NCI-H524 treated with DMSO at 0.1 percent for 48 hours (cell line): ENCODE measurements at regions not wholly inside any gene's neighbourhood (a gene's known extent, or its start where the extent isn't known, plus 50 kb on each side); places are given as distances from the start of the nearest gene placed in this dataset.
"Not testable (repeated sequence)": the region's sequence is repeated elsewhere in the genome, so short reads cannot be mapped to it uniquely, and the experiment has no call there.

Source experiments
- DNase-seq: peaks from one replicate; lab custom pipeline; 2025; lab: John Stamatoyannopoulos, UW

DNA sequence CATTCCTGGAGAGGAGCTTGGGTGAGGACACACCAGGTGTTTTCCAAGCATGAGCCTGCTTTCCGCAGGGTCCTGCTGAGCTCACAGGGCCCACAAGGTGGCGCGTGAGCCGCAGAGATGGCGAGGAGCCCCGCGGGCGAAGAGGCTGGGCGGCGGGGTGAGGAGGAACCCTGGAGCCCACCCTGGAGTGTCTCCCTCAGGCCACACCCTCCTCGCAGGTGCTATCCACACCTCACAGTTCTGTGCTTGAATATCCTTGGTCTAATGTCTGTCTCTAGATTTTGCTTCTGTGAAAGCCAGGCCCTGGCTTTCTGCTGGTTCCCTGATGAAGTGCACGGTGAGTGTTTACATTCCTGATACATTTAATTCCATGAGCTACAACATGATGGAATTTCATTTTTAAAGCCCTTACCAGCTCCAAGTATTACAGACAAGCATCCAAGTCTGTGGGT, 433.6 kb downstream of the ACTR3B start:
- no peak for DNase-seq

GRCh38 chr7:153217032-153217431, 457.5 kb downstream of the ACTR3B start:
- no peak for DNase-seq

DNA sequence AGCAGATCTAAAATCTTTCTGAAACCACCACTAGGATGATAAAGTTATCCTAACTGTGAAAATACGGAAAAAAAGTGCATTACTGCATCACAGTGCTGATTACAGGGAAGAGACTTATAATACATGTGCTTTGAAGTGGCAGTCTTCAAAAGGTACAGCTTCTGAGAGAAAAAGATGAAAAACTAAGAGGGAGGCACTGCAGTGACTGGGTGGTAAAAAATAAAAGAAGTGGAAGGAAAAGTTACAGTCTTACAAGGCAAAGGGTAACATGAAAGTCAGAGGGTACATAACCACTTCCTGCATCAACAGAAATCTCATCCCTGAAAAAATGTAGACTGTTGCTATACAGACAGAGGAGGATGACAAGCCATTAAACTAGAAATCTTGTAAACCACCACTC, 465.3 kb downstream of the ACTR3B start:
- no peak for DNase-seq

DNA sequence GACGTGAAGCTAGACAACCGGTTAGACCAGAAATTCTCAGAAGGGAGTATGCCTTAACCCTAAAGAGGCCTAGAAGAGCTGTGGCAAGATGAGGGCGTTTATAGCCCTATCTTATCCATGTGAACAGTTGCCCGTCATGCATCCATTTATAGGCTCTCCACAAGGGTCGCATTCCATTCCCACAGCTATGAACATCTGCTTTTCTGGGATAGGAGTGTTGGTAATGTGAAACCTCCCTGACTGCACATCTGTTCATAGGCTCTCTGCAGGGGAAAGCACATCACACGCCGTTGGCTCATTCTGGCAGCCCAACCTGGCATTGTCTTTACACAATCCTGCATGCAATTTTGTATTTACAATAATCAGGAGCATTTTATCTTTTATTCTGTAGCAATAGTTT, 485.6 kb downstream of the ACTR3B start:
- not testable (repeated sequence) for DNase-seq

GRCh38 chr7:153245809-153246208, 486.3 kb downstream of the ACTR3B start:
- no peak for DNase-seq

DNA sequence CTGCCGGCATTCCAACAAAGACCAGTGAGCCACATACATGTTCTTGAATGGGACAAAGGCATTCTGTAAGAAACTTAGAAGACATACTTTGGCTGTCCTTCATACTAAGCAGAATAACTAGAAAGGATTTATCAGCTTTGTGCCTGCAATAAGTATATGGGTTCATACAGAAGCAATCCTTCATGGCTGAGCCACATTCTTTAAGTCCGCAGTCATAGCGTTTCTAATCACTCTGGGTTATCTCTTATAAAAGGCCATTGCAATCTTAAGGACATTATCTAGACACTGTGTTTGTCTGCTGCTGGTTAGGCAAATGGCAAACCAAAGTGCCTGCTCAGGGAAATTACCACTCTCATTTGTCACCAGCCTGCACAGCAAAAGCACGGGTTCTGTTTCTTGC, 488.4 kb downstream of the ACTR3B start:
- no peak for DNase-seq

DNA sequence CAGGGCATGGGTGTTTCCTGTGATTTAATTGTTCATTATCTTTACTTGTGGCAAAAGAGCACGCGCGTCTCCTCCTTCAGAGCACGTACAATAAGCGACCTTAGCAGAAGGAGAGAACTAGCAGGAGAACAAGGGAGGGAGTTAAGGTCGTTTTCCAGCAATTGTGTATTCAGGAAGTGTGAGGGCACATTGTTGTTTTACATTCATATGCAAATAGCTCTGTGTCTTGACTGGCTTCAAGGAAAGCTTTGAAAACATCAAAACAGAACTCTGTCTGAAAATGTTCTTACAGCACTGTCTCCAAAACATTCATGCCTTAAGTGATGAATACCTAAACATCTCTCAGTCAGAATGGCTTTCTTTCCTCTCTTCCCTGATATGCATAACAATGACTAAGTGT, 499.1 kb downstream of the ACTR3B start:
- DNase-seq, result no peak

- DNase-seq, result no peak
Measured at GRCh38 chr7:153276394-153276793, 516.8 kb downstream of the ACTR3B start.

DNA sequence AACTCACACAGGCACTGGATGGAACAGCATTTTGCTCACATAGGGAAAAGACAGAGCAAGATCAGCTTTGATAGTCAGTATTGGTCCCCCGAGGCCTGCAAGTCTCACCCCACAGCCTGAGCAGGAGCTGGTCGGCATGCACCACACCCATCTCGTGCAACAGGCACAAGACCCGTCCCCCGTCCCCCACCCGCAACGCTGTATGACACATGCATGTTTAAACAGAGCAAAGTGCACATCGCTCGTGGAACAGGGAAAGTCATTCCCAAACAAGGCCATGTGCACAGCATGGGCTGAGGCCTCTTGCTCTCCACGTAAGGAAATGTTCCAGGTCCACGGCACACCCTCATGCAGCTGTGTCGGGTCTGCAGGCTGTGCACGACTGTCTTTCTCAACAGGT, 527.2 kb downstream of the ACTR3B start:
- DNase-seq, result no peak

DNA sequence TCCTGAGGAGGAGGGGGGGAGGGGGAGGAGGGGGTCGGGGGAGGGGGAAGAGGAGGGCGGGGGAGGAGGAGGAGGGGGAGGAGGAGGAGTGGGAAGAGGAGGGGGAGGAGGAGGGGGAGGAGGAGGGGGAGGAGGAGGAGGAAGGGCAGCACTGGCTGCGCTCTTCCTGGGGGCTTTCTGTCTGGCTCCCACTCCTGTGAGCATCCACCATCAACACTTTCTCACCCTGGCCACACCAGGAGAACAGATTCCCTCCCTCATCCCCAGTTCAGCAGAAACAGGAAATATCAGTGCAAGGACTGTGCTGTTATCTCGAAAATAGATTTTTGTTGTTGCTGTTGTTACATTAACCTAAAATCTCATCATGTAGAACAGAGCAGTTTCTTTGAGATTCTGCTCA, 530.5 kb downstream of the ACTR3B start:
- DNase-seq, result no peak

- no peak for DNase-seq
Measured at GRCh38 chr7:153297141-153297540, 537.6 kb downstream of the ACTR3B start.

GRCh38 chr7:153301936-153302335, 542.4 kb downstream of the ACTR3B start:
- no peak for DNase-seq

DNA sequence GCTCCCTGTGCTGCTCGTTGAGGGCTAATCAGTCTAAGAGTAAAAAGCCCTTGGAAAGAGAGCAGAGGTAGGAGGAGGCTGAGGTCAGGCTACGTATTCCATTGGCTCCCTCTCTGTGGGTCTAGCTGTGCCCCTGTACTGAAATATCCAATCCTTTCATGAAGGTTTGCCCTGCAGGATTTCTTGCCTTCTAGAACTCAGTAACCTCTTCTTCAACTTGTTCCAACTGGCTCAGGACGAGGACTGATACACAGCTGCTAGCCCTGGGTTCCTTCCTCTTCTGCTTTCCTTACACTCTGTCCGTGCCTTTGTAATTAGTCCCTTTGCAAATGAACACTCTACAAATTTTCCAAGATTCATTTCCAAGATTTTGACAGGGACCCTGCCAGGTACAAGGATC, 560.5 kb downstream of the ACTR3B start:
- DNase-seq, result no peak

DNA sequence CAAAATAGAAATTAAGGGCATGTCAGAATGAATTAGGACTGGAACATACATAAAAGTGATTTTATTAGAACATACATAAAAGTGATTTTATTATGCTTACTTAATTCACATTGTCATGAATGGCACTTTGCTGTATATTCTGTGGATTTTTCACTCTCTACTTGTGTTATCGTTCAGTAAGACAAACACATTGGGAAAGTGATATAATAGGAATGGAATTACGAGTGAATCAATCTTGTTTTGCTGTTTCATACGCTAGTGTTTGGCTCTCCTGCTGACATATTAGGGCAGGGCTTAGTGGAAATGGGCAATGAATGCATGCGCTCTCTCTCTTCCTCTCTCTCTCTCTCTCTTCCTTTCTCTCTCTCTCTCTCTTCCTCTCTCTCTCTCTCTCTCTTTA, 561.1 kb downstream of the ACTR3B start:
- DNase-seq, result no peak

- DNase-seq, result no peak
Measured at GRCh38 chr7:153322991-153323390, 563.4 kb downstream of the ACTR3B start.

DNA sequence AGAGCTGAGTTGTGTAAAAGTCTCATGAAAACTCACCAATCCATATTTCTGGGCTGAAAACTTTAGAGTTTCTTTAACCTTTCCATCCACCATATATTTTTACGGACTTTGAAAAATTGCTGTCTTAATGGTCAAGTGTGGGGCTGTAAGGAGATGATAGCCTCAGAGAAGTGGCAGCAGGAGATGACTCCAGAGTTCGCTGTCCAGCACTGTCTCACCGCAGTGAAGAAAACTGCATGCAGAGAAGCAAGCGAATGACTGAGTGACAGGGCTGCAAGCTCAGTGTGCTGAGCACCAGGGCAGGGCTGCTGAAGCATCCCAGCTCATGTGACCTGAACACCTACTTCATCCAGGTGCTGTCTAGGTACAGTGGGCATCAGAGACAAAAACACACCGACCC, 564.5 kb downstream of the ACTR3B start:
- DNase-seq, result no peak

DNA sequence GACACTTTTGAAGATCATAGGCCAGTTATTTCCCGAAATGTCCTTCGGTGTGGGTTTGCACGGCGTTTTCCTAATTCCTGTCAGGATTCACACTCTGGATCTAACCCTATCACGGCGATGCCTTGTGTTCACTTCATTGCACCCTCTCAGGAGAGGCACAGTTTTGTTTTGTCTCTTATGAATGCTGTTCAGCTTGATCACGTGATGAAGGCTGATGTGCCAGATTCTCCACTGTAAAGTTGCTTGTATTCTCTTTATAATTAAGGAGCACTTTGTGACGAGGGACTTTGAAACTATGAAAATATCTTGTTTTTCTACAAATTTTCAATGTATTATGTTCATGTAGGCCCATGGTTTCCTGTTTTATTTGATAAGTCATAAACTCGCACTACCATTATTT, 568.1 kb downstream of the ACTR3B start:
- DNase-seq, result no peak

GRCh38 chr7:153331427-153331826, 571.9 kb downstream of the ACTR3B start:
- DNase-seq, result no peak

DNA sequence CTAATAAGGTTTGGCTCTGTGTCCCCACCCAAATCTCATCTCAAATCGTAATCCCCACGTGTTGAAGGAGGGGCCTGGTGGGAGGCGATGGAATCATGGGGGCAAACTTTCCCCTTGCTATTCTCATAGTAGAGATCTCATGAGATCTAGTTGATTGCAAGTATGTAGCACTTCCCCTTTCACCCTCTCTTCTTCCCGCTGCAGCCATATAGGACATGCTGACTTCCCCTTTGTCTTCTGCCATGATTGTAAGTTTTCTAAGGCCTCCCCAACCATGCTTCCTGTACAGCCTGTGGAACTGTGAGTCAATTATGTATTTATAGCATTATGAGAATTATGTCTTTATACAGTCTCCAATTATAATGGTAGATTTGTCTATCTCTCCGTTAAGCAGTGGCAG, 594.5 kb downstream of the ACTR3B start:
- DNase-seq, result no peak

DNA sequence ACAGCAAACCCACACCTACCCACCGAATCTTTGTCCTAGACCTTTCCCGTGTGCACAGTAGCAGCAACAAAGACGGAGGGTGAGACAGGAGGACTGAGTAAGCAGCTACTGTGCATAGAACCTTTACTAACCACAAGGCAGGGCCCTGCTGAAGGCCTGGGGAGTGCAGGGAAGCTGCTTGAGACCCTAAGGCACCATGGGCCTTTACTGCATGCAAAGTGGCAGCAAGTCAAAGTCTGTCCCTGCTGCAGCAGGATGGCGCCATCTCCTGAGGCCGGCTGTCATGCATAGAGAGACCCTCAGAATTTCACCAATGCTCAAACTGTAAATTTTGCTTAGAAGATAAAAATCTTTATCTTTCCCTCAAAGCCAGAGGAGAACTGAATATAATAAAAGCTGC, 610.5 kb downstream of the ACTR3B start:
- DNase-seq, result no peak

- no peak for DNase-seq
Measured at GRCh38 chr7:153380636-153381035, 621.1 kb downstream of the ACTR3B start.

GRCh38 chr7:153381275-153382040, 621.9 kb downstream of the ACTR3B start:
- DNase-seq, result no peak

DNA sequence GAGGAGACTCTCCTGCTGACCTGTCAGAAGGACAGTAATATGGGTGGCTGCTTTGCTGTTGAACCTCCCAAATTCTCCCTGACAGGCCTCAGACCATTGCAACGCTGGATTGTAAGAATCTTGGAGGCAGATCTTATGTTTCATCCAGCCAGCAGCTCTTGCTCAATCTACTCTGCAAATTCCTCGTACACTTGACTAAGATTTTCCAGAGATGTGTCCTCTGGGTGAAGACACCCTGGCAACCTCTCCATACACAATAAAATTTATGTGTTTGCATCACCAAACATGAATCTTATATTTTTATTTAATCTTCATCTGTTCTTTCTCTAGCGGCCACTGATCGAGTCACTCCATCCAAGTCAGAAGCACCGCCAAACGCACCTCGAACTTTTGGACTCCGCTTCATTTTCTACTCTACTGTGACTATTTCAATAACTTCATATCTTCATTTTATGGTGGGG, 623.1 kb downstream of the ACTR3B start:
- DNase-seq, result no peak

DNA sequence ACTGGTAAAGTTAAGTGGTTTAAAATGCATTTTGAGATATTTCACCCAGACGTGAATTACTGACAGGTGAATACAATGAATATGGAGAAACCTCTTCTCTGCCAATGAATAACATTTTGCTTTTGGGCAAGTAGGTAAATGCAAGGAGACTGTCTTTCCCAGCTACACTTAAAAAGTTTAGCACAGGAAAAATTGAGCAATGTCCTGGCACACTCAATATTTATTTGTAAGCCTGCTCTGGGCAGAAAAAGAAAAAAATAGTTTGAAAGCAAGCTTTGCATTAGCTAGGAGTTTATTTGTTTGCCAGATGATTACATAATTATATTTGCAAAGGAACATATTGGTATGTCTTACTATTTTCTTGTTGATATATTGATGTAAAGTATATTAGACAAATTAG, 624.2 kb downstream of the ACTR3B start:
- no peak for DNase-seq
